ENCODE measurements at regions not wholly inside any gene's neighbourhood (a gene's known extent, or its start where the extent isn't known, plus 50 kb on each side); places are given as distances from the start of the nearest gene placed in this dataset.

DNA sequence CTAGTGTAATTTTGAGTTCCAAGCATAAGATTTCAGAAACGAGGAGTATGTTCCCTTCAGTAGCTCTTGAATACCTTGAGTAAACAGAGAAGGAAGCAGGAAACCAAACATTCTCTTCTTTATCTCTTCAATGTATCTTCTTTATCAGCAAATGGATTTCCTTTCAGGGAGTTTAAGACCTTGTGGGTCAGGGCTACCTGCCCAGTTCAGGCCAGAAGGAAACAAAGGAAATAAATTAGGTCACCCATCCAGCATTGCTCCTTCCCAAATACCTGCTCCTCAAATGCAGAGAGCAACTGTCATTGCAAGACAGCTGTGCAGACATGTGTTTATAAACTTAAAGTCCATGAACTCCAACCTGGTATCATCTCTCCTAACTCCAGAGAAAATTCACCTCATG, 130.1 kb upstream of the SOD1 start:
- no peak overlapping the region for H3K27ac ChIP-seq (ENCODE audit: low read depth in 1 of 2, low read length in 2 of 2)
- no peaks in the 10 kb centered on the region for H3K27me3 ChIP-seq (ENCODE audit: control insufficient read depth in 2 of 2, insufficient read depth in 2 of 2, low read length in 2 of 2)
- TF ChIP-seq, protein P1, sequence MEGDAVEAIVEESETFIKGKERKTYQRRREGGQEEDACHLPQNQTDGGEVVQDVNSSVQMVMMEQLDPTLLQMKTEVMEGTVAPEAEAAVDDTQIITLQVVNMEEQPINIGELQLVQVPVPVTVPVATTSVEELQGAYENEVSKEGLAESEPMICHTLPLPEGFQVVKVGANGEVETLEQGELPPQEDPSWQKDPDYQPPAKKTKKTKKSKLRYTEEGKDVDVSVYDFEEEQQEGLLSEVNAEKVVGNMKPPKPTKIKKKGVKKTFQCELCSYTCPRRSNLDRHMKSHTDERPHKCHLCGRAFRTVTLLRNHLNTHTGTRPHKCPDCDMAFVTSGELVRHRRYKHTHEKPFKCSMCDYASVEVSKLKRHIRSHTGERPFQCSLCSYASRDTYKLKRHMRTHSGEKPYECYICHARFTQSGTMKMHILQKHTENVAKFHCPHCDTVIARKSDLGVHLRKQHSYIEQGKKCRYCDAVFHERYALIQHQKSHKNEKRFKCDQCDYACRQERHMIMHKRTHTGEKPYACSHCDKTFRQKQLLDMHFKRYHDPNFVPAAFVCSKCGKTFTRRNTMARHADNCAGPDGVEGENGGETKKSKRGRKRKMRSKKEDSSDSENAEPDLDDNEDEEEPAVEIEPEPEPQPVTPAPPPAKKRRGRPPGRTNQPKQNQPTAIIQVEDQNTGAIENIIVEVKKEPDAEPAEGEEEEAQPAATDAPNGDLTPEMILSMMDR (IDR thresholded peaks at IDR 0.05) = no peak
- H3K4me3 ChIP-seq (replicated peaks in 1 of 3; ENCODE audit: low read depth in 2 of 3, low read length in 3 of 3) = no peak overlapping the region
- Mint-ChIP-seq H3K4me1 (no peaks in the 10 kb centered on the region), H3K27me3 (ENCODE audit: low read depth in 3 of 3) (peaks cover 0 to 1% (median 0%) of the 10 kb centered on the region in 3 donors), H3K4me3 (no peak overlapping the region), H3K27ac (no peak overlapping the region), H3K9me3 (peaks cover 0 to 2% (median 0%) of the 10 kb centered on the region in 7 donors), H3K36me3 (no peaks in the 10 kb centered on the region)
- no peak overlapping the region for H3K9ac ChIP-seq (ENCODE audit: insufficient read depth, low read length, poor library complexity, severe bottlenecking)
- DNase-seq = no peak
- no peaks in the 10 kb centered on the region for H3K36me3 ChIP-seq (replicated peaks in 1 of 2; ENCODE audit: control insufficient read depth in 1 of 2, insufficient read depth in 2 of 2, low read length in 2 of 2)
- H4K20me1 ChIP-seq (ENCODE audit: insufficient read depth, low read length) = no peaks in the 10 kb centered on the region
- intact Hi-C loops (cut with micrococcal nuclease) = no loop called here
- no peak overlapping the region for H2AFZ ChIP-seq (ENCODE audit: insufficient read depth, low read depth, low read length, poor library complexity, severe bottlenecking)
- H3K4me2 ChIP-seq (replicated peaks; ENCODE audit: extremely low read depth, low read length, poor library complexity, severe bottlenecking) = no peak overlapping the region
- H3K79me2 ChIP-seq (ENCODE audit: insufficient read depth, low read length) = no peaks in the 10 kb centered on the region
- H3K4me1 ChIP-seq (ENCODE audit: control insufficient read depth in 1 of 2, insufficient read depth in 2 of 2, low read length in 2 of 2) = no peaks in the 10 kb centered on the region
- H3K9me3 ChIP-seq (replicated peaks in 1 of 2; ENCODE audit: control insufficient read depth in 1 of 2, insufficient read depth in 1 of 2, low read length in 2 of 2) = no peaks in the 10 kb centered on the region
- WGBS (ENCODE audit: insufficient coverage) = no CpG with 5 or more reads among the region's 1 CpG

DNA sequence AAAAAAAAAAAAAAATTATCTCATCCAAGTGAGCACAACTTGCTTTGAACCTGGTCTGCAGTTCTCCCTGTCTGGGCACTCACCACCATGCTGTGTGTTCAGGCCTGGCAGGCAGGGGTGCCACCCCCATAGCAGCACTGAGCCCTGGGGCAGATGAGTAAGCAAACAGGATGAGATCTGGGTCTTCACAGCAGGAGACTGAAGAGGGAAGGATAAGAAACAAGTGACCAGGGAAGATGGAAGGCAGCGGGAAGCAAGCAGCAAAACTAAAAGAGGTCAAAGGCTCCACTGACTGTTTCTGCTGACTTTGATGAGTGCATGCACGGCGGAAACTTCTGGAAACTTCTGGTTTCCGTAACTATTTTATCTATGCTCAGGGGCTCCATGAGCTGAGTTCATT, 133.5 kb upstream of the SOD1 start:
- no peaks in the 10 kb centered on the region for H3K36me3 ChIP-seq (replicated peaks in 1 of 2; ENCODE audit: control insufficient read depth in 1 of 2, insufficient read depth in 2 of 2, low read length in 2 of 2)
- Mint-ChIP-seq H3K27me3 (ENCODE audit: low read depth in 3 of 3) (peaks cover 0 to 5% (median 1%) of the 10 kb centered on the region in 3 donors), H3K4me3 (no peak overlapping the region), H3K36me3 (no peaks in the 10 kb centered on the region), H3K4me1 (no peaks in the 10 kb centered on the region), H3K9me3 (peaks cover 0 to 2% (median 0%) of the 10 kb centered on the region in 7 donors), H3K27ac (no peak overlapping the region)
- H3K4me1 ChIP-seq (ENCODE audit: control insufficient read depth in 1 of 2, insufficient read depth in 2 of 2, low read length in 2 of 2) = no peaks in the 10 kb centered on the region
- H2AFZ ChIP-seq (ENCODE audit: insufficient read depth, low read depth, low read length, poor library complexity, severe bottlenecking) = no peak overlapping the region
- H3K27me3 ChIP-seq (ENCODE audit: control insufficient read depth in 2 of 2, insufficient read depth in 2 of 2, low read length in 2 of 2) = no peaks in the 10 kb centered on the region
- H3K4me2 ChIP-seq (replicated peaks; ENCODE audit: extremely low read depth, low read length, poor library complexity, severe bottlenecking) = no peak overlapping the region
- no peaks in the 10 kb centered on the region for H4K20me1 ChIP-seq (ENCODE audit: insufficient read depth, low read length)
- H3K9ac ChIP-seq (ENCODE audit: insufficient read depth, low read length, poor library complexity, severe bottlenecking) = no peak overlapping the region
- H3K9me3 ChIP-seq (replicated peaks in 1 of 2; ENCODE audit: control insufficient read depth in 1 of 2, insufficient read depth in 1 of 2, low read length in 2 of 2) = no peaks in the 10 kb centered on the region
- TF ChIP-seq, protein P1 (IDR thresholded peaks at IDR 0.05) = no peak
- DNase-seq = no peak
- H3K79me2 ChIP-seq (ENCODE audit: insufficient read depth, low read length) = no peaks in the 10 kb centered on the region
- no peak overlapping the region for H3K4me3 ChIP-seq (replicated peaks in 1 of 3; ENCODE audit: low read depth in 2 of 3, low read length in 3 of 3)
- no peak overlapping the region for H3K27ac ChIP-seq (ENCODE audit: low read depth in 1 of 2, low read length in 2 of 2)
- 93% methylated on average over 4 of the region's 4 CpGs for WGBS (ENCODE audit: insufficient coverage)
- intact Hi-C loops (cut with micrococcal nuclease) = no loop called here

Data from CD14-positive monocyte (primary cell).